SK-N-SH (cell line): ENCODE measurements at regions not wholly inside any gene's neighbourhood (a gene's known extent, or its start where the extent isn't known, plus 50 kb on each side); places are given as distances from the start of the nearest gene placed in this dataset.
A peak's percentile ranks its signal among the peaks of the same experiment; 100 is the strongest.

ENCODE experiments used
- CHD2 ChIP-seq: fragments of 150-350 bp; IDR thresholded peaks from 2 replicates; pipeline ENCODE4 v1.6.1; 2018; ENCODE audit warnings: low read length; ENCODE audit not compliant: partially characterized antibody
- CTCF ChIP-seq: fragments of 200-600 bp; sonication (generic); IDR thresholded peaks from 2 replicates; pipeline ENCODE4 v1.6.1; 2017; ENCODE audit warnings: antibody characterized with exemption, mild to moderate bottlenecking, moderate library complexity
- NFIC ChIP-seq: IDR thresholded peaks from 2 replicates; pipeline ENCODE4 v1.4.0; 2012; ENCODE audit warnings: borderline replicate concordance
- POLR2AphosphoS5 ChIP-seq: IDR thresholded peaks from 2 replicates; pipeline ENCODE4 v1.6.1; 2012; ENCODE audit warnings: low read depth, low read length
- REST ChIP-seq: IDR thresholded peaks from 2 replicates; pipeline ENCODE4 v1.6.1; 2012; ENCODE audit warnings: mild to moderate bottlenecking, low read depth, low read length, moderate library complexity
- SIN3A ChIP-seq: IDR thresholded peaks from 2 replicates; pipeline ENCODE4 v1.6.1; 2012; ENCODE audit warnings: low read depth, mild to moderate bottlenecking, low read length, moderate library complexity, borderline replicate concordance
- TAF1 ChIP-seq: IDR thresholded peaks from 2 replicates; pipeline ENCODE4 v1.6.1; 2012; ENCODE audit warnings: low read depth, mild to moderate bottlenecking, low read length, moderate library complexity, borderline replicate concordance
- USF2 ChIP-seq: fragments of 150-350 bp; IDR thresholded peaks from 2 replicates; pipeline ENCODE4 v1.6.1; 2017; ENCODE audit warnings: antibody characterized with exemption, low read length, low read depth, borderline replicate concordance
- YY1 ChIP-seq: IDR thresholded peaks from 2 replicates; pipeline ENCODE4 v1.4.0; 2012; ENCODE audit warnings: low read depth, mild to moderate bottlenecking
- TF ChIP-seq, protein P1 (sequence below): IDR thresholded peaks from 2 replicates; pipeline ENCODE4 v1.4.0; 2012; ENCODE audit warnings: low read depth

DNA sequence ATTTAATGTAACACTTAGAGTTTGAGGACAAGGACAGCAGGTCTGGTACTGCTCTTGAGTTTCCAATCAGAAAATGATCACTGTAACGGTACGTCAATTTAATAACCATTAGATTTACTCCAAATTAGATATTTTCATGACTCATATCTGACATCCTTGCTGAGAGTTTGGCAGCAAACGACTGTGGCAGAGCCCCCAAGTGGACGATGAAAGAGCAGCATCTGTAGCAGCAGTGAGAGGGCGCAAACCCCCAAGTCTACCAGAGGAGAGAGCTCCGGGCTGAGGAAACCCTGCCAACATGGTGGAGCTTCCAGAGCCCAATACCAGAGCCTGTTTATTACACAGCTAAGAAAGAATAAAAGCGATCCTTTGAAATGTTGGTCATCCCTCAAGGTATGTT lies 73.2 kb upstream of the EPB41L4A start:
- TF ChIP-seq CTCF, result peak; percentile 56
- no peak for TF ChIP-seq USF2
- TF ChIP-seq REST, result no peak
- TF ChIP-seq TAF1, result no peak
- no peak for TF ChIP-seq POLR2AphosphoS5
- TF ChIP-seq SIN3A, result no peak
- 0 out of 2 replicates have a peak, but pooled peaks have one; percentile 22 for TF ChIP-seq NFIC
- TF ChIP-seq CHD2, result no peak
- TF ChIP-seq, protein P1, sequence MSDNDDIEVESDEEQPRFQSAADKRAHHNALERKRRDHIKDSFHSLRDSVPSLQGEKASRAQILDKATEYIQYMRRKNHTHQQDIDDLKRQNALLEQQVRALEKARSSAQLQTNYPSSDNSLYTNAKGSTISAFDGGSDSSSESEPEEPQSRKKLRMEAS, result no peak
- no peak for TF ChIP-seq YY1
